Stimulated activated CD4-positive, alpha-beta T cell treated with anti-CD3 and anti-CD28 coated beads, Interleukin-2, amount 100 ng/mL, for 24 hours (primary cell): ENCODE measurements at regions not wholly inside any gene's neighbourhood (a gene's known extent, or its start where the extent isn't known, plus 50 kb on each side); places are given as distances from the start of the nearest gene placed in this dataset.

ENCODE experiments used
- DNase-seq, 2 donors: peaks; one replicate each; pipeline ENCODE4 v3.0.0-alpha.2; 2020

- DNase-seq: no peak
These were observed 156.1 kb upstream of the DAB2 start for GRCh38 chr5:39580702-39581453.

GRCh38 chr5:39579750-39580149 is 155.0 kb upstream of the DAB2 start:
- no peak for DNase-seq

DNA sequence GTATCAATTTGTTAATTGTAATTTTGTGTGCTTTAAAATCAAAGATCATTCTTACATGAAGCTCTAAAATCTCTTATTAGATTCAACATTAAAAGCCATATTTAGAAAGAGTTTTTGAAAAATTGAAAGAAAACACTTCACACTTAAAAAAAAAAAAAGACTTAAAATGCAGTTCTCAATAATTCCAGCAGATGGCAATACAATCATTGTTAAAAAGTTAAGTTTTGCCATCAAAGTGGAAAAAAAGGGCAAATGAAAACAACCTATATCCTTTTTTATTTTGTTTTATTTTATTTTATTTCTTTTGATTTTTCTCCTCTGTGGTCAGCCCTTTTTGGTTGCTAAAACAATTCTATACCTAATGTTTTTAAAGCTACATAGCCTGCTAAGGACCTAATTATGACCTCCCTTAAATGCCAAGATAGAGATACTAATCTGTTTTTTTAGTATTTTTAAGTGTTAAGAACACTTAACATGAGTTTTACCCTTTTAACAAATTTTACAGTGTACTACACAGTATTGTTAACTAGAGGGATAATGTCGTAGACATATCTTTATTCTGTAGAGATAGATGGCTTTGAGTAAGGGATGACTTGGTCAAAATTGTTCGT is 154.2 kb upstream of the DAB2 start:
- DNase-seq: no peak

GRCh38 chr5:39577529-39577928 is 152.7 kb upstream of the DAB2 start:
- DNase-seq: no peak

DNA sequence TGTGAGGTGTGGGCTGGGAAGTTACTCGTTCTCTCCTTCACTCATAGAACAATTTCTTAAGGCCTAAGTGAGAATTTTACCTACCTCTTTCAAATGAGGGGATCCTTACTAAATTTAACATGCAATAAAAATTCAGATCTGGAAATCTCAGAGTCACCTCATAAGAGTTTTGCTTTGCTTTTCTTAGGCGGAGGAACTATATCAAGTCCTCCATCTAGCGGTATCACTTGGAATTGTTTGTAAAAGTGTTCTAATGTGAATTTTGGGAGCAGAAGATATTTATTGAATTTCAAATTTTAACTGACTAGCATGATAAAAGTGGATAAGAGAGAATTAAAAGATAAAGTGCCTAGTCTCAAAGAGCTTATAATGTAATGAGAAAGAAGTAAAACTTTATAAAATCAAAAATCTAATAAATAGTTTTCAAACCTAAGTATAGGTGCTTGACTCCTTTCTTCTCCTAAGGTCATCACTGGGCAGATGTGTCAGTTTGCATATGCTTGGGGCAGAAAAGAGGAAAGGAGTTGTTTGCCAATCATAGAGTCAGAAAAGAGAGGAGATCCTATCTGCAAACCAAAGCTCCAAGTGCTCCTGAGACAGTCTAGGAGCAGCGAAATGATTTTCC is 145.7 kb upstream of the DAB2 start:
- DNase-seq: no peak

GRCh38 chr5:39569857-39570256 is 145.1 kb upstream of the DAB2 start:
- DNase-seq: no peak

GRCh38 chr5:39566891-39567290 is 142.1 kb upstream of the DAB2 start:
- no peak for DNase-seq

- DNase-seq: no peak
These were observed 141.2 kb upstream of the DAB2 start for GRCh38 chr5:39566029-39566428.

- DNase-seq: no peak
These were observed 136.6 kb upstream of the DAB2 start for GRCh38 chr5:39561421-39561820.

GRCh38 chr5:39560726-39561125 is 135.9 kb upstream of the DAB2 start:
- DNase-seq: no peak

DNA sequence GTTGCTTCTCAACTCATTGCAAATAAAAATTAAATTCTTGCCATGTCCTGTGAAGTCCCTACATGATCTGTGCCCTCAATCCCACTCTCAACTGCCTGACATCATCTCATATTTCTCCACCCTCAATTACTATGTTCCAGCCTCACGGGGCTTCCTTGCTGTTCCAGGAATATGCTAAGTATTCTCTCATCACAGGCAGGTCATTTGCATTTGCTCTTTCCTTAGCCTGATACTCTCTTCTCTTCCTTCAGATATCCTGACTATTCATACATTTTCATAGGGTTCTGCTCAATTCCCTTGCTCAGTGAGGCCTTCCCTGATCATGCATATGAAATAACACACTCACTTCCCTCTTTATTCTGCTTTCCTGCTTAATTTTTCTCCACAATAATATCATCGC is 135.1 kb upstream of the DAB2 start:
- no peak for DNase-seq

DNA sequence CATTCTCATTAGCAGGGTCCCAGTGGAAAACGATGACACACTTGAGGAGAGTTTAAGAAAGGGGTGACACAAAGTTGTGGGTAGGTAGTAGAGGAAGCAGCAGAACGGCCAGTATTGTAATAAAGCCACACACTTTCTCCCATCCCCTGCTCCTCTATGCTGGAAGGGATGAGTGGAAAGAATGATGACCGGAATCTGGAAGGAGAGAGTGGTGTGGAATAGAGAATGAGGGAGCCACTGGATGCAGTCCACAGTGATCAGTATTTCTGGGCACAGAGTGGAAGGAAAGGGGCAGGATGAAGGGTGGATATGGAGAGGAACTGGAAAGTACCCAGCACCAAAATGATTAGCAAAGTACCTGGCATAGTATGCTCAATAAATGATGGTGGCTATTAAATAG is 133.8 kb upstream of the DAB2 start:
- no peak for DNase-seq

DNA sequence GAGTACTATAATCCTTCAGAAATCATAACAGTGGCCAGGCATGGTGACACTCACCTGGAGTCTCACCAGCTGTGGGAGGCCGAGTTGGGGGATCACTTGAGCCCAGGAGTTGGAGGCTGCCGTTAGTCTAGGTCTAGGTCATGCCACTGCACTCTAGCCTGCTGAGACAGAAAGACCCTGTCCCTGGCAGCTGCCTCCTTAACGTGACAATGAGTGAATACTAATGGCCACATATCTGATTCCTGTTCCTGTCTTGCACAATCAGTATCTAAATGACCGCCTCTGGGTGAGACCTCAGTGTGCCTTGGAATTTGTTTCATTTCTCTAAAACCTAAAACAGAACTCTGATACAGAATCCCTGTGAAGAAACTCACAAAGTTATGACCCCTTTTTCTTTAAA is 131.0 kb upstream of the DAB2 start:
- no peak for DNase-seq

GRCh38 chr5:39547553-39548154 is 122.9 kb upstream of the DAB2 start:
- DNase-seq: no peak

DNA sequence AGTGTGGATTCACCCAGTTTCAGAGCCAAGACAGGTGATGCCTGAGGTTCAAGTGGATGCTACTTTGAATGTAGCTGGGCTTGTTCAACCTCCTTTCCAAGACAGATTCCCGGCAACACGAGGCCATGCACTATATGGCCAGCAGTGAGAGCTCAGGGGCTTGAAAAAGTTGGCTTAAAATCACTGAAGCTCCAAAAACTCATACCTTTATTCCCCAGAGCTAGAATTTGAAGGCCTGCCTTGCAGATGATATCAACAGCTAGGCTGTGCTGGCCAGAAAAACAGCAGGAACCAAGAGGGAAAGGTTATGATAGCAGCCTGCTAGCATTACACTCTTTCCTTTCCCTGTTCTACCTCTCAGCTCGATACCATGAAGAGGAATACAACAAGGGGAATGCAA is 120.2 kb upstream of the DAB2 start:
- DNase-seq: no peak

GRCh38 chr5:39543335-39543734 is 118.6 kb upstream of the DAB2 start:
- DNase-seq: no peak

GRCh38 chr5:39542511-39543285 is 117.9 kb upstream of the DAB2 start:
- DNase-seq: no peak

DNA sequence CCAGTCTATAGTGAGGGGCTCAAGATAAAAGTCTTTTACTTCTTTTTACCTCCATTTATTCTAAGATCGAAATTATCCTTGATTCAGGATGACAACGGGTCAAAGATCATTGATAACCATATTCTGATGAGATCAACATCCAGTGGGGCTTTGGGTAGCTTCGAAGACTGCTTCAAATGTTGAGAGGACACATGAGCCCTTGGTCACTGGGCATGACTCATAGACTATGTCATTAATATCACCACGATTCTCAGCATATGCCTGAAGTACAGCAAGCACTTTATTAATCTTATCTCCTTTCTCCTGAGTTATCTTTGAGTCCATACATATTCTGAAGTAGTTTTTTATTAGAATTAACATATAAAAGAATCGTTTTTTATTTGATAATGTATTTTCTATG is 117.1 kb upstream of the DAB2 start:
- no peak for DNase-seq

DNA sequence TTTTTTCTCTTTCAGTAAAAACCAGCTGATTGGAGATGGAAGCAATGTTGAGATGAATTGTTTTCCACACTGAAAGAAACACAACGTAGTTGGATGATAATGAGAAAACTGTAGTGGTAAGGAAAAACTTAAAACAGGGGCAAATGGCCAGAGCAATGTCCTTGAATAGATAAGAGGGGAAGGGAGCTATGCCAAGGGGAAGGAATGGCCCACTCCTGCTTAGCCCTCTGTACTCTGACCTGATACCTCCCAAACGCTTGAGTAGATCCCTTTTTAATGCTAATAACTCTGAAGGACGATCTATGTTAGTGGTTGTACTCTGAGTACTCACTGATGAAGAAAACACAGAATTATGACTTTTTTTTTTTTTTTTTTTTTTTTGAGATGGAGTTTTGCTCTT is 114.7 kb upstream of the DAB2 start:
- no peak for DNase-seq

DNA sequence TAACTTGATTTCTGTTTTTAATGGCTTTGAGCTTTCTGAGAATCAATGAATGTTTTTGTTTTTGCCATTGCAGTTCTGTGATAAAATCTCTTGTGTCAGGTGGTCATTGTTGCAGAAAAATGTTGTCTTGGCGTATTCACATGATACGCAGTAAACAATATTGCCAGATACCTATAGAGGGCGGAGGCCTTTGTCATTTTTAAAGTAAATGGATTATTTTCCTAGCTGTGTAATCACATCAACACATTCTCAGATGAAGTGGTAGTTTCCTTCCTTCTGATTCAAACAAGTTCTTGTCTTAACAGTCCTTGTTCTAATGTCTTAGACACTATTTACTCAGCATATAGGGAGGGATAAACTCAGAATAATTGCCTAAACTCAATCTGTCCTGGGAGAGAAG is 109.9 kb upstream of the DAB2 start:
- no peak for DNase-seq

DNA sequence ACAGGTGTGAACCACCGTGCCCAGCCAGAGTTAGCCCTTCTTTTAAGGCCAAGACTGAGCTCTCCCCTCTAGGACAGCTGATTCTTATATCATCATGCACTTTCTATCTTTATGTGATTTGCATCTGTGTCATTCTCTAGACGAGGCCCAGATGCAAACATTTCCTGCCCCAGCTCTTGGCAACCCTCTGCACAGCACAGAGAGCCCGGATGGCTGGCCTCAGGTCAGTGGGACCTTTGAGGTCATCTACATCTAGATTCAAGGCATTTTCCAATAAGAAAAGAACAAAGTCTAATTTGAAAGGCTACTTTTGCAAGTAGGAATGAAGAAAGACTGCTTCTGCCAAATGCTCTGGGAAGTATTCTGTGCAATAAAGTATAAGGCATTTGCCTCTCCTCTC is 109.0 kb upstream of the DAB2 start:
- no peak for DNase-seq

- no peak for DNase-seq
These were observed 107.7 kb upstream of the DAB2 start for GRCh38 chr5:39532511-39532910.

GRCh38 chr5:39531306-39531705 is 106.5 kb upstream of the DAB2 start:
- DNase-seq: no peak
